GDM1 (cell line): ENCODE measurements at regions not wholly inside any gene's neighbourhood (a gene's known extent, or its start where the extent isn't known, plus 50 kb on each side); places are given as distances from the start of the nearest gene placed in this dataset.
A peak's percentile ranks its signal among the peaks of the same experiment; 100 is the strongest.
"Not testable (repeated sequence)": the region's sequence is repeated elsewhere in the genome, so short reads cannot be mapped to it uniquely, and the experiment has no call there.

Experiments
- DNase-seq: peaks from one replicate; lab custom pipeline; 2025; lab: John Stamatoyannopoulos, UW

DNA sequence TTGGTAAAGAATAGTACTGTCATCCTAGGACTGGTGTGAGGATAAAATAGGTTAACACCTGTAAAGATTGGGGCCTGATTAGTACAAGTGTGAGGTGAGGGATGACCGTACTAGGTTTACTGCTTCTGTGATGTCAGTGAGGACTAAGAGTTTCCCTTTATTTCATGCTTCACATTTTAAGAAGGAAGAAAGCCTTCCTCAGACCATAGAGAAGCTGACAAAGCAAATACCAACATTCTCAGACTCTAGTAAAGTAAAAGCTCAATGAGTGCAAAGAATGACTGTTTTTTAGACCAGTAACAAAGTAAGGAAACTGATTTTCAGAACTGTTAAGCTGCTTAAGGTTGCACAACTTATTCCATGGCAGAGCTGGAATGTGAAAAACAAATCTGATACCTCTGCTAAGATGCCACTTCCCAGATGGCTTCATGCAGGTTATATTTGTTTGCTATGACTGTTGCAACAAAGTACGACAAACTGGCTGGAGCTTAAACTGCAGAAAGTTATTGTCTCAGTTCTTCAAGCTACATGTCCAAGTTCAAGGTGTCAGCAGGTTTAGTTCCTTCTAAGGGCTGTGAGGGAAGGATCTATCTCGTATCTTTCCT, 354.9 kb downstream of the RSL24D1 start:
- DNase-seq = no peak

DNA sequence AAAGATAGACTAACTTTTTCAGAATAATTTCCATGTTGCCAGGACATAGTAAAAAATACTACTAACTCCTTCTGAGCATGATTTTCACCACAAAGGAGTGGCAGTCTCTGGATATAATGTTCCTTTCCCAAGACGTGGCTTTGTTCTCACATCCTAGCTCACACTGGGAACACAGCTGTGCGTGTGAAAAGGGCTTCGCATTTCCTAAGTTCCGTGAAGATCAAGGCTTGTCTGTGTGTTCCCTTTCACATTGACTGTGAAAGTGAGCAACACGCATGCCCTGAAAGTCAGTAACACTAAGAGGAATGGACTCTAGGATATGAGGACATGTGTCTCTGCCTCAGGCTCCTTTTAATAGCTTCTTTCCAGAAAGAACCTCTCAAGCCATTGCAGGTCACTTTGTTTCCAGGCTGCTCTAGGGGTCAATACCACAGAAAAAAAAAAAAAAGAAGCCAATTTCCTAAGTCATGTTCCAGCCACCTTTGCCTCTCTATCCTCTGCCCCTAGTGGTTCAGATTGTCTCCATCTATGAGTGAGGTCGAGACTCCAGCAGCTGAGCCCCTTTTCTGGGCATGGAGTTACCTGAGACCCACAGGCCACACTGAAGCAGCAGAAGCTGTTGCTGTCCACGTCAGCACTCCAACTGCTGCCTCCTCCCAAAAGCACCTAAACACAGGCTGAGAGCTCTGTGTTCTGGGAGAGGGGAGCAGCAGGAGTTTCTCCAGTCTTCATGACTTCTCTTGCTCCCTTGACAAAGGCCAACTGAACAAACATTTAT, 355.9 kb downstream of the RSL24D1 start:
- no peak for DNase-seq

DNA sequence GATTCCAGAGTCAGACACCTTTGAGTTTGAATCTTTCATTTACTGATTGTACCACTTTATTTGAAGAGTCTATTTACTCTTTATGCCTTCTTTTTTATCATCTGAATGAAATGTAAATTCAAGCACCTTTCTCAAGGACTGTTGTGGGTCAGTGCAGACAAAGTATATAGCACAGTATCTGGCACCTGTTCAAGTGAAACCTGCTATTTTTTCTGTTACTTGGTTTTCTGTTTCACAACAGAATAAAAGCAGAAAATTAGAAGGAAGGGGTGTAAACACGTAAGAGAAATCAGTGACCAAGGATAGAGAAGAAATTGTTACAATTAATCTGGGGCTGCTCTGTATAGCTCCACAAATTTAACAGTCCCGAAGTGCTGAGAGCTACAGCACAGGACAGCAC, 357.4 kb downstream of the RSL24D1 start:
- DNase-seq = no peak

DNA sequence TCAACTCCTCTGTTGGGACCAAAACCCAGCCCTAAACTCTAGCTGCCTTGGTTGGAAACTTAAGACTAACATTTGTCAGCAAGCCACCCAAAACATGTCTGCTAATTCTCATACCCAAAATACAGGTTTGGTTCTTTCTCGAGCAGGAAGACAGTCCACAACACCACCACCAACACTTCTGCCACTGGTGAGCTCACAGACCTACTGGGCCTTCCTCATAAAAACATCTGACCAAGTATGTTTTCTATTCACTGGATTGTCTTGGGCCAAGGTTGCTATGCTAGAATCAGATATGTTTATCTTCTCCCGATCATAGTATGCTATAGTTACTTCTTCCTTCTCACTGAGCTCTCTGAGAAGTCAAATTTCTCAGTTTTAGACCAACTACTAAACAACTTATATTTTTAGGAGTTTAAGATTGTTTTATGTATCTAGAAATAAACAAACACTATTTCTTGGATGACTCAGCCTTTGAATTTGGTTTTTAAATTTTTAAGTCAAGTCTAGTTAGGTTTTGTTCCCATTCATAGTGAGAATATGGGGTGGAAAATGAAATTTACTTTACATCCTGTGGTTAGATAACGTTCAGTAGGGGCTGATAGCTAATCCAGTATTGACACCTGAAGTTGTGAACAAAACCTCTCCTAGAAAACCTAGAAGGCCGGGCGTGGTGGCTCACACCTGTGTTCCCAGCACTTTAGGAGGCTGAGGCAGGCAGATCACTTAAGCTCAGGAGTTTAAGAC, 360.5 kb downstream of the RSL24D1 start:
- DNase-seq = no peak

DNA sequence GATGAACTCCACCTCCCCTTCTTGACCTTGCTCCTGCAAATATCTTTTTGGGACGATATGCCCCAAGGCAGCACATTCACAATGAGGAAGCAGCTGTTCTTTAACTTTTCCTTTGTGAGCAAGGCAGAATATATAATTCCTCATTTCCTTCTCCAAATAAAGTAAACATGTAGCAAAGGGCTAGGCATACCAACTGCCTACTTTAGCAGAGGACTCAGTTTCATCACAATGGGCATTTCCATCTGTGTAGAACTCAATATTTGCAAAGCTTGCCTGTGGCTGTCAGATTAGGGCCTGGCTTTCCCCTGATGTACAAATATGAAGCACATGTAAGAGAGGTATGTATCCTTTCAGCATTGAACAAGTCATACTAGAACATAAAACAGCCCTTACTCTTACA, 366.9 kb downstream of the RSL24D1 start:
- DNase-seq = peak; percentile 30

DNA sequence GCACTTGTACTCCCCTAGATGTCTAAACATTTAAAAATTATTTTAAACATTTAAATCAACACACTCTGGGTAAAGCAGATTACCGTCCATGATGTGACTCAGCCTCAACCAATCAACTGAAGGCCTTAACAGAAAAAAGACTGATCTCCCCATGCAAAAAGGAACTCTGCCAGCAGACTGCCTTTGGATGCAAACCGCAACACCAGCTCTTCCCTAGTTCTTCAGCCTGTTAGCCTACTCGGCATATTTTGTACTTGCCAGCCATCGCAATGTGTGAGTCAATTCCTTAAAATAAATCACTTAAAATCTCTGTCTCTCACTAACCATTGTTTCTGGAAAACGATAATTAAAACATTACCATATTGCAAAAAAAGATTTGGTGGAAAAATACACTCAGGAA, 375.9 kb downstream of the RSL24D1 start:
- DNase-seq = no peak

DNA sequence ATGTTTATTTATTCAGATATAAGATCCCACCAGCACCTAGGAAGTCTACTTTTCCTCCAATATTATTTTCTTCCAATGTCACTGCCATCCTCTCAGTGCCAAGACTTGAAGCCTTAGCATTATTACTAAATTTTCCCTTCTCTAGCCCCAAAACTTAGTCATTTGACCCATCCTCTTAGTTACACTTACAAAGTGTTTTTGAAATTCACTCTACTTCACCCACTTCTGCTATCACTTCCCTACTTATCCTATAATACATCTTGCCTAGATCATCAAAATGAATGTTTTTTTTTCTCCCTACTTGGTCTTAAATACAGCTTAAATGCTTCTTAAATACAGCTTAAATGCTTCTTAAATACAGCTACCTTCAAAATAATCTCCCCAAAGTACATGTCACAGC, 376.6 kb downstream of the RSL24D1 start:
- DNase-seq = no peak

DNA sequence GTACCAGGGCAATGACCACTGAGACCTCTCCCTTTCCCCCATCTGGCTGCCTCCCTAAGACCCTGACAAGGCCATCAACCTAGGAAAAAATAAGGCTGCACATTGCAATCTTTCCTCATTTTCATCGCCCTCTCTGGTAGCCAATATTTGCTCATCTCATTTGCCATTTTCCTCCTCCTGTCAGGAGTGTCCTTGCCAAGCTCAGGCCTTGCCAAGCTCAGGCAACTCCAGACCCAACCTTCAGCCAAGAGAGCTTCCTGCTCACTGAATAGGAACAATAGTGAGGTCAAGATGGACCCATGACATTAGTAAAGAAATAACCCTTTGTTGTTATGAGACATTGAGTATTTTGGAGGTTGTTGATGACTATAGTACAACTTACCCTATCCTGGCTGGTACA, 380.3 kb downstream of the RSL24D1 start:
- no peak for DNase-seq

DNA sequence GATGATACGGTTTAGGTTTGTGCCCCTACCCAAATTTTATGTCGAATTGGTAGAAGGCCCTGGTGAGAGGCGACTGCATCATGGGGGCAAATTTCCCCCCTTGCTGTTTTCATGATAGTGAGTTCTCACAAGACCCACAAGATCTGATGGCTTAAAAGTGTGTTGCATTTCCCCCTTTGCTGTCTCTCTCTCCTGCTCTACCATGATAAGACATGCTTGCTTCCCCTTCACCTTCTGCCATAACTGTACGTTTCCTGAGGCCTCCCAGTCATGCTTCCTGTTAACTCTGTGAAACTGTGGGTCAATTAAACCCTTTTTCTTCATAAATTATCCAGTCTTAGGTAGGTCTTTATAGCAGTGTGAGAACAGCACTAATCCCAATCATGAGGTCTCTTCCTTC, 381.2 kb downstream of the RSL24D1 start:
- peak; percentile 84 for DNase-seq

DNA sequence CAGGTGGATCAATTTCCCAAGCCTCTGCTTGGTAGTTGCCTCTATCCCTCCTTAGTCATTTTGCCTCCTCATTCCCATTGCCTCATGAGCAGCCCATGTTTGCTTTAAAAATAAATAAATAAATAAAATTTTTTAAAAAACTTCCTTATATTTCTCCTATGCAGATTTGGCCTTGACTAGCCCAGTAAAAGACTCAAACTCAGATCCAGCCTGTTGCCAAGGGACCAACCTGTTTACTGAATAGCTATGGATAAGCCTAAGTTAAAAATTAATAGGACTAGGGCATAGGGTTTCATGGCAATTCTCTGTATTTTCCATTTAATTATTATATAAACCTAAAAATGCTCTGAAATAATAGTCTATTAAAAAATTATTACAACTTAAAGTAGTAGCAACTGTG, 384.4 kb downstream of the RSL24D1 start:
- no peak for DNase-seq

DNA sequence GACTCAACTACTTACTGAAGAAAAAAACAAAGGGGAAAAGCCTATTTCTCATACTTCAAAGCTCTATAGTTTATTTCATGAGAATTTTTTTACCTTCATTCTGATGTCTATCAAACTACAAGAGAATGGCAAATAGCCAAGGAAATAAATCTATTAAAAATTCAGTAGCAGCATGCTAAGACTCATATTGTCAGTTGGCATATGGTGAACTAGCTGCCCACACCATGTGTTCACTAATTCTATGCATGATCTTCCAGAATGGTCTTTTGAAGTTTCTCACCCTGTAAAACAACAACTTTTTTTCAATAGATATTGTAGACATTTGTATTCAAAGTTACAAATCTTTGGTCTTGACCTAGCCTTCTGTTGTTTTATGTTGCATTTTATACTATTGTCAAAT, 386.2 kb downstream of the RSL24D1 start:
- no peak for DNase-seq

DNA sequence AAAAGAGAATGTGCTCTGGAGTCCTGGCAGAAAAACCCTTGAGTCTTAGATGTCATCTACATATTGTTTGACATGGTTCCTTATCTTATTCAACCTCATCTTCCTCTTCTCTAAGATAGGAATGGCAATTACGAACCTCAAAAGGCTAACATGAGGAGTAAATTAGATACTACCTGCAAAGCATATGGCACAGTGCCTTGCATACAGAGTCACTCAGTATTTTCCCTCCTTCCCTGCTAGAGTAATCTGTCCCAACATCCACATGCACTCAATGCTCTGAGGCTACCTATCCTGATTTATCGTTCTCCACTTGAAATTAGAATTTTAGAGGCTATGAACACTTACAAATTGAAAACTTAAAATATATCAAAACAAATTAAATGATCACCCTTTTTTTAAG, 386.7 kb downstream of the RSL24D1 start:
- DNase-seq = peak; percentile 40

DNA sequence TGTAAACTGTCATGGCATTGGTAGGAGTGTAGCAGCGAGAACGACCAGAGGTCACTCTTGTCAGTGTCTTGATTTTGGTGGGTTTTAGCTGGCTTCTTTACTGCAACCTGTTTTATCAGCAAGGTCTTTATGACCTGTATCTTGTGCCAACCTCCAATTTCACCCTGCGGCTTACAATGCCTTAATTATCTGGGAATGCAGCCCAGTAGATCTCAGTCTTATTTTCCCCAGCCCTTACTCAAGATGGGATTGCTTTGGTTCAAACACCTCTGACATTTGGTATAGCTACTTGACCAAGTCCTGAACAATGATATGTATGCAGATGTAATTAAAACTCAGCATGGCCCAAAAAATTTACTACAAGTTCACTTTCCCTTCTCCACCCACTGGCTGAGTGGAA, 388.4 kb downstream of the RSL24D1 start:
- no peak for DNase-seq

DNA sequence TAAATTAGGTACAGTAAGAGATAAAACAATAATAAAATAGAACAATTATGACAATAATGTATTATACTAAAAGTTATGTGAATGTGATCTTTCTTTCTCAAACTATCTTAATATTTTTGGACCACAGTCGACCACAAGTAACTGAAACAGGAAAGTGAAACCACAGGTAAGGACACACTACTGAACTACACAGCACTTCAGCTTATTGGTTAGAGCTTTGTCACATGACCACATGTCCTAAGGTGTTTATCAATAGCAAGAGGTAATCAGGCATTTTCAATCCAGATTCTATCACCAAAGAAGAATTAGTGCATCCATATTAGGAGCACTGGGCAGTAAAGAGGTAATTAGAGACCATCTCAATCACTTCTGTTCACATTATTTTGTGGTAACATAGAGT, 392.8 kb downstream of the RSL24D1 start:
- peak; percentile 27 for DNase-seq

DNA sequence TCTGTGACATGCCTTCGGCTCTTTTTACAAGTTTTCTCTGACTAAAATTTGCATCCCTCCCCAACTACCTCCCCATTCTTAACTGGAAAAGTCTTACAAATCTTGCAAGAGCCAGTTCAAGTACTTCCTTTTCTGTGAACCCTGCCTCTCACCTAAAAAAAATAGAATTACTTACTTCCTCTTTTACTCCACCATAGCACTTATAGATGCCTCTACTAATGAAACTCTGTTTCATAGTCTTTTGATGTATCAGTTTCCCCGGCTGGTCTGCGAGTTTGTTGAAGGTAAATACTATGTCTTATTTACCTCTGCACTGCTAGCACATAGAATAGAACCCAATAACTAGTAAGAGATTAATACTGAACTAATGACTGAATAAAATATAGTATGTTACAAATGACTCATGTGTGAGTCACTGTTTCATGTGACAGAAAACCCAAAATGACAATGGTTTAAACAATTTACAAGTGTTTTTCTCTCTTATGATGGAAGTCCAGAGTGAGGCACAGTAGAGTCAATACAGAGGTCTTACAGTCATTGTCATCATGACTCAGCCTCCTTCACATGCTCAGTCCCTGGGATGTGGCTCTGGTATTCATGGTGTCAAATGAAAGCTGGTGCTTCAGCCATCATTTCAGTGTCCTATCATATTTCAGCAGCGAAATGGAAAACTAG, 393.5 kb downstream of the RSL24D1 start:
- peak; percentile 70 for DNase-seq

DNA sequence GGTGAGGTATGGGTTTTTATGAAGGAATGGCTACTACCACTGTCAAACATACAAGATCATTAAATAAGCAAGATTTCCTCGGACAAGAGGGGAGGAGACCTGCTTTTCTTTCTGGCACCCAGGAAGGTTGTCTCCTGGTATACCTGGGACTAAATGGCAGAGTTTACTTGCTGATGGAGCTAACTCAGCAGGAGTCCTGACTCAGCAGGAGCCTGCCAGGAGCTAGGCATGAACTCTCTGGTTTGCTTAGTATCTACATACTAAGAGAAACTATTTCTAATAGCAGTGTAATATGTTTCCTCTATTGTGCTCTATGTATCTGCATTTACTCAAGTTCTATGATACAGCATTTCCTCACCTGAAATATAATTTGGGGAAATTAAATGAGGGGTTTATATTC, 404.2 kb downstream of the RSL24D1 start:
- no peak for DNase-seq

DNA sequence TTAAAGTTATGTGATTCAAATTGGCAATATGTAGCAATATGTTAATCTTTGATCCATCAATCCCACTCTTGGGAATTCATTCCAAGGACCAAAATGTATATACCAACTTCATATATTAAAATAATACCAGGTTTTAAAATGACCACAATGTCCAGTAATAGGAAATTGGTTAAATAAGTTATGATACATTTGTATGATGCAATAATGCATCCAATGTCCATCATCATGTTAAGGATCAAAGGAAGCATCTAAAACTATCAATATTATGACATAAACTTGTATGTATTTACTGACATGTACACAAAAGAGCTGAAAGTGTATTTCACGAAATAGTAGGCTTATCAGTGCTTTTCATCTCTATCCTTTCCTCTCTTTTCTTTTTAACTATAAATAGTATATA, 406.0 kb downstream of the RSL24D1 start:
- no peak for DNase-seq

DNA sequence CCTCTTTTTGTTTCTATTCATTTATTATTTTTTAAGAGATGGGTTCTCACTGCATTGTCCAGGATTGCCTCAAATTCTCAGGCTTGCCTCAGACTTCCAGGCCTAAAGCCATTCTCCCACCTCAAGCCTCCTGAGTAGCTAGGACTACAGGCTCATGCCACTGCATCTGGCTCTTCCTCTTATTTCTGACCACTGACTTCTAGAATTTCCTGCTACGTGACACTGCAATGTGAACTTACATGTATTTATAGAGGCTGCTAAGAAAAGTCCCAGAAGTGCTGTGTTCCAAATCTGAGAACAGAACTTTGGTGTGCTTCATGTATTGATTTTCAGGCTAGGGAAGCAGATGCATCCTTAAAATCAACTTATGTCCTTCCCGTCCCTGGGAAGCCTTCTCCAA, 407.4 kb downstream of the RSL24D1 start:
- peak; percentile 78 for DNase-seq

DNA sequence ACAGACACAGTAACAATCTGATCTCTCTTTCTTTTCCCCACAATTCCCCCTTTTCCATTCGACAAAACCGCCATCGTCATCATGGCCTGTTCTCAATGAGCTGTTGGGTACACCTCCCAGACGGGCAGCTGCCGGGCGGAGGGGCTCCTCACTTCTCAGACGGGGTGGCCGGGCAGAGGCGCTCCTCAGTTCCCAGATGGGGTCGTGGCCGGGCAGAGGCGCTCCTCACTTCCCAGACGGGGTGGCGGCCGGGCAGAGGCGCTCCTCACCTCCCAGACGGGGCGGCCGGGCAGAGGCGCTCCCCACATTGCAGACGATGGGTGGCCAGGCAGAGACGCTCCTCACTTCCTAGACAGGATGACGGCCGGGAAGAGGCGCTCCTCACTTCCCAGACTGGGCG, 415.5 kb downstream of the RSL24D1 start:
- not testable (repeated sequence) for DNase-seq

DNA sequence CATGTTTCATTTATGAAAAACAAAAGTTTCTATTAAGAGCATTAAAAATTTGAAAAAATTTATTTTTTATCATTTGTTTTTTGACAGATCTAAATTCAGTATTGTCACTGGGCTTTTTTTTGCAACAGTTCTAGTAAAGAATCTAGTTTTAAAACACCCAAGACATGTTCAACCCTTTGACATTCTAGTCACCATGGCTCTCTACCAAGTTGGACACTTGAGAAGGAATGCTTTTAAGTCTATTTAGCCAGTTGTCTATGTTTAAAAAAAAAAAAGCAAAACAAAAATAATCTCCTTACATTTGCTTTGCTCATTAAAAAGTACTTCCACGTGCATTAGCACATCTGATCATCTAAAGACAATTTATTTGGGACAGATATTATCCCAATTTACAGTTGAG, 417.5 kb downstream of the RSL24D1 start:
- no peak for DNase-seq

DNA sequence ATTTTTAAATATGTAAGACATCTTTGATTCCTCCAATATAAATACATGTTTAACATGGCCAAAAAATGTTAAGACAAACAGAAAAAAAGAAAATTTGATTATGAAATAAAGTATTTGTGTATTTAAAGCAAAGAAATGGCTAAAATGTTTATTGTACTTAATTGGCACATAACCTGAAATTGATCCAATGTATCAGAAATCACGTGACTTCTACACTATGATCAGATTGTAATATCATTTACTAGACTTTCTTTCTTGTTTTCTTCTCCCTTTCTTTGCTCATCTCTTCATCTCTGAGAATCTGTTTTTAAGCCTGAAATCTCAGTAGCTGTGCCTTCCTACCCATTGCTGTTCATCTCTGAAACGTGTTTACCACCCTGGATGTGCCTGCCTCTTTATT, 420.3 kb downstream of the RSL24D1 start:
- DNase-seq = no peak

DNA sequence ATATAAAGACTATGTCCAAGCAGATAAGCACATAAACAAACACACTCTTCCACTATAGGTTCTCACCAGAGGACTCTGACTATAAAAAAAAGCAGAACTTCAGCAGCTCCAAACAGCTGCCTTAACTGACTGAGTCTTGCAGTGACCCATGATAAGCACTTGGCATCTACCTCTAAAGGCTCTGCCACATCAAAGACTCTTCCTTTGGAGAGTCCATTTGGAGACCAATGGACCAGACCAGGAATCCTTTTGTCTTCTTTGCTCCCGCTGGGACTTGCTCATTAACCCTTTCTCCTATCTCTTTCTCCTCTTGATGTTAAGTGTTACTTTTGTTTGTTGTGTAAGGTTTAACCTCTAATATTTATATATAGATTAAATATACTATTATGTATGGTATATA, 424.1 kb downstream of the RSL24D1 start:
- DNase-seq = peak; percentile 38

DNA sequence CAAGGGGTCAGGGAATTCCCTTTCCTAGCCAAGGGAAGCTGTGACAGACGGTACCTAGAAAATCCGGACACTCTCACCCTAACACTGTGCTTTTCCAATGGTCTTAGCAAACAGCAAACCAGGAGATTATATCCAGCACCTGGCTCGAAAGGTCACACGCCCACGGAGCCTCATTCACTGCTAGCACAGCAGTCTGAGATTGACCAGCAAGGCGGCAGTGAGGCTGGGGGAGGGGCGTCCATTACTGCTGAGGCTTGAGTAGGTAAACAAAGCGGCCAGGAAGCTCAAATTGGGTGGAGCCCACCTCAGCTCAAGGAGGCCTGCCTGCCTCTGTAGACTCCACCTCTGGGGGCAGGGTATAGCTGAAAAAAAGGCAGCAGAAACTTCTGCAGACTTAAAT, 447.3 kb downstream of the RSL24D1 start:
- not testable (repeated sequence) for DNase-seq
